ENCODE measurements at regions not wholly inside any gene's neighbourhood (a gene's known extent, or its start where the extent isn't known, plus 50 kb on each side); places are given as distances from the start of the nearest gene placed in this dataset.
"Not testable (repeated sequence)": the region's sequence is repeated elsewhere in the genome, so short reads cannot be mapped to it uniquely, and the experiment has no call there.

- H3K9ac ChIP-seq: peak overlapping the region in 9 of 11 experiments; percentile 1 to 77 (median 60); a peak in 14 of 22 replicates
- H3K36me3 ChIP-seq: no peaks in the 10 kb centered on the region
- peak overlapping the region in 10 of 11 experiments; percentile 47 to 90 (median 76); a peak in 20 of 22 replicates for H3K27ac ChIP-seq
These were observed 77.8 kb upstream of the TGM3 start for GRCh38 chr20:2217857-2218539.

GRCh38 chr20:2219481-2220006 is 76.3 kb upstream of the TGM3 start:
- Histone ChIP-seq H3K36me3 (no peaks in the 10 kb centered on the region), H4K20me1 (no peaks in the 10 kb centered on the region), H3K27me3 (no peaks in the 10 kb centered on the region), H3K4me2 (peak overlapping the region in 2 of 11 experiments; percentile 80 to 93; a peak in 4 of 22 replicates), H3K27ac (peak overlapping the region in 3 of 11 experiments; percentile 81 to 90 (median 85); a peak in 4 of 22 replicates), H3K4me3 (no peak overlapping the region; a peak in 1 of 20 replicates), H3K4me1 (peaks cover 11 to 92% (median 25%) of the 10 kb centered on the region in 10 experiments), H3K9ac (no peak overlapping the region), H3K9me3 (replicated peaks in 1 of 11) (peaks cover 4 to 18% (median 12%) of the 10 kb centered on the region in 11 experiments; a peak in 19 of 22 replicates)
- TF ChIP-seq Cebpa-rat (IDR thresholded peaks at IDR 0.05): no peak

More at GRCh38 chr20:2217857-2218539, 77.8 kb upstream of the TGM3 start:
- peak overlapping the region; percentile 17 to 93 (median 62) for H3K4me2 ChIP-seq
- peaks cover 4 to 18% (median 12%) of the 10 kb centered on the region in 11 experiments; a peak in 19 of 22 replicates for H3K9me3 ChIP-seq (replicated peaks in 1 of 11)
- no peak overlapping the region; a peak in 1 of 20 replicates for H3K4me3 ChIP-seq
- no peaks in the 10 kb centered on the region for H3K27me3 ChIP-seq
- H3K4me1 ChIP-seq: peaks cover 17 to 95% (median 35%) of the 10 kb centered on the region in 10 experiments
- no peak for TF ChIP-seq Cebpa-rat (IDR thresholded peaks at IDR 0.05)
- H4K20me1 ChIP-seq: no peaks in the 10 kb centered on the region

GRCh38 chr20:2220298-2220697 is 75.5 kb upstream of the TGM3 start:
- H3K9me3 ChIP-seq (replicated peaks in 1 of 11): peaks cover 4 to 18% (median 12%) of the 10 kb centered on the region in 11 experiments; a peak in 19 of 22 replicates
- peaks cover 11 to 88% (median 25%) of the 10 kb centered on the region in 10 experiments for H3K4me1 ChIP-seq
- H3K4me2 ChIP-seq: peak overlapping the region in 2 of 11 experiments; percentile 12 to 58; a peak in 1 of 22 replicates
- no peak overlapping the region for H3K9ac ChIP-seq
- no peaks in the 10 kb centered on the region for H3K36me3 ChIP-seq
- no peak for TF ChIP-seq Cebpa-rat (IDR thresholded peaks at IDR 0.05)
- no peak overlapping the region for H3K4me3 ChIP-seq
- H3K27ac ChIP-seq: peak overlapping the region in 2 of 11 experiments; percentile 29 to 85; a peak in 2 of 22 replicates
- no peaks in the 10 kb centered on the region for H4K20me1 ChIP-seq
- no peaks in the 10 kb centered on the region for H3K27me3 ChIP-seq

- Histone ChIP-seq H3K27ac (peak overlapping the region in 3 of 11 experiments; percentile 34 to 55 (median 45); a peak in 3 of 22 replicates), H3K36me3 (no peaks in the 10 kb centered on the region), H3K4me3 (no peak overlapping the region), H4K20me1 (no peaks in the 10 kb centered on the region), H3K27me3 (no peaks in the 10 kb centered on the region), H3K9ac (no peak overlapping the region), H3K9me3 (replicated peaks in 1 of 11) (peaks cover 4 to 18% (median 12%) of the 10 kb centered on the region in 11 experiments; a peak in 19 of 22 replicates), H3K4me2 (peak overlapping the region in 3 of 11 experiments; percentile 22 to 65 (median 63); a peak in 6 of 22 replicates), H3K4me1 (peaks cover 11 to 72% (median 17%) of the 10 kb centered on the region in 10 experiments)
- no peak for TF ChIP-seq Cebpa-rat (IDR thresholded peaks at IDR 0.05)
These were observed 73.9 kb upstream of the TGM3 start for GRCh38 chr20:2221921-2222320.

- Histone ChIP-seq H3K9ac (no peak overlapping the region), H3K27me3 (no peaks in the 10 kb centered on the region), H3K27ac (no peak overlapping the region), H4K20me1 (no peaks in the 10 kb centered on the region), H3K9me3 (replicated peaks in 1 of 11) (peaks cover 4 to 18% (median 12%) of the 10 kb centered on the region in 11 experiments; a peak in 19 of 22 replicates), H3K36me3 (no peaks in the 10 kb centered on the region), H3K4me1 (peaks cover 9 to 70% (median 17%) of the 10 kb centered on the region in 10 experiments; a peak in 19 of 20 replicates), H3K4me3 (no peak overlapping the region), H3K4me2 (peak overlapping the region in 2 of 11 experiments; percentile 24 to 52; a peak in 2 of 22 replicates)
- TF ChIP-seq Cebpa-rat (IDR thresholded peaks at IDR 0.05): no peak
These were observed 72.0 kb upstream of the TGM3 start for GRCh38 chr20:2223558-2224367.

- no peaks in the 10 kb centered on the region for H4K20me1 ChIP-seq
- H3K27me3 ChIP-seq: no peaks in the 10 kb centered on the region
- TF ChIP-seq Cebpa-rat (IDR thresholded peaks at IDR 0.05): no peak
- no peak overlapping the region for H3K27ac ChIP-seq
- no peak overlapping the region for H3K4me3 ChIP-seq
- peaks cover 9 to 70% (median 17%) of the 10 kb centered on the region in 10 experiments; a peak in 17 of 20 replicates for H3K4me1 ChIP-seq
- H3K9me3 ChIP-seq (replicated peaks in 1 of 11): peaks cover 4 to 18% (median 12%) of the 10 kb centered on the region in 11 experiments; a peak in 19 of 22 replicates
- no peaks in the 10 kb centered on the region for H3K36me3 ChIP-seq
- peak overlapping the region in 2 of 11 experiments; percentile 24 to 52; a peak in 3 of 22 replicates for H3K4me2 ChIP-seq
- H3K9ac ChIP-seq: no peak overlapping the region
These were observed 71.5 kb upstream of the TGM3 start for GRCh38 chr20:2224368-2224639.

GRCh38 chr20:2227285-2227684 is 68.5 kb upstream of the TGM3 start:
- not testable (repeated sequence) for H4K20me1 ChIP-seq; H3K27me3 ChIP-seq; H3K9me3 ChIP-seq (replicated peaks in 1 of 11); H3K36me3 ChIP-seq; H3K9ac ChIP-seq; H3K4me3 ChIP-seq; H3K27ac ChIP-seq
- peaks cover 9 to 55% (median 16%) of the 10 kb centered on the region in 10 experiments; a peak in 17 of 20 replicates for H3K4me1 ChIP-seq
- peak overlapping the region in 8 of 11 experiments; percentile 10 to 59 (median 44); a peak in 13 of 22 replicates for H3K4me2 ChIP-seq

GRCh38 chr20:2227861-2228260 is 67.9 kb upstream of the TGM3 start:
- no peaks in the 10 kb centered on the region for H3K36me3 ChIP-seq
- no peaks in the 10 kb centered on the region for H4K20me1 ChIP-seq
- H3K4me3 ChIP-seq: no peak overlapping the region
- peak overlapping the region; percentile 10 to 59 (median 40); a peak in 18 of 22 replicates for H3K4me2 ChIP-seq
- peaks cover 9 to 51% (median 16%) of the 10 kb centered on the region in 10 experiments; a peak in 17 of 20 replicates for H3K4me1 ChIP-seq
- H3K9ac ChIP-seq: no peak overlapping the region
- H3K27me3 ChIP-seq: no peaks in the 10 kb centered on the region
- no peaks in the 10 kb centered on the region for H3K9me3 ChIP-seq (replicated peaks in 1 of 11)
- no peak overlapping the region for H3K27ac ChIP-seq
- TF ChIP-seq Cebpa-rat (IDR thresholded peaks at IDR 0.05): no peak

Data from BLaER1 treated with 17β-estradiol and CSF1 and Interleukin-3, amounts not matched to agents 10 nM and 100 nM (cell line).